ENCODE measurements at regions not wholly inside any gene's neighbourhood (a gene's known extent, or its start where the extent isn't known, plus 50 kb on each side); places are given as distances from the start of the nearest gene placed in this dataset.
"Not testable (repeated sequence)": the region's sequence is repeated elsewhere in the genome, so short reads cannot be mapped to it uniquely, and the experiment has no call there.

GRCh38 chr3:124322309-124322880 is 330.5 kb upstream of the ROPN1 start:
- Histone ChIP-seq H3K9me3 (ENCODE audit: control insufficient read depth, low read length) (no peaks in the 10 kb centered on the region), H3K27me3 (replicated peaks; ENCODE audit: control insufficient read depth, insufficient read depth, low read length) (peaks cover 3% of the 10 kb centered on the region), H3K9ac (ENCODE audit: low read length) (no peak overlapping the region), H3K4me1 (ENCODE audit: control insufficient read depth, insufficient read depth, low read length) (no peaks in the 10 kb centered on the region), H3K4me3 (ENCODE audit: low read length) (no peak overlapping the region), H3K36me3 (ENCODE audit: control insufficient read depth, insufficient read depth, low read length, severe bottlenecking) (no peaks in the 10 kb centered on the region)
- no peak for DNase-seq (ENCODE audit: low read depth)

DNA sequence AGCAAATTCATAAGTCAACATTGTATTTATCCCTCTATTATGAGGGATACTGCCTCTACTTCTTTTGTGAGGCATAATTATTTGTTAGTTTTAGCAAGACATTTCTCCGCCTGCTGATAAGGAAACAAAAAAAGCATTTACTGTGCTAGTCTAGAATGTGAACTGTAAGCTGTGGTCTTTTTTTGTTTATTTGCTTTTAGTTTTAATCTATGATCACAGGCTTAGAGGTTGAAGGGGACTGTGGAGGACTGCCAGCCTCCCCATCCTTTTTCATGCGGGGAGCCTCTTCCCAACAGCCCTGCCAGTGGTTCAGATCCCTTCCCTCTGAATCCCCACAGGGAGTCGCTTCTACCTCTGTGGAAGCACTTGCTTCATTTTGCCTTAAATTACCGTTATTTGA is 331.0 kb upstream of the ROPN1 start:
- H3K27me3 ChIP-seq (replicated peaks; ENCODE audit: control insufficient read depth, insufficient read depth, low read length) = peaks cover 3% of the 10 kb centered on the region
- peaks cover 1% of the 10 kb centered on the region for H3K36me3 ChIP-seq (ENCODE audit: control insufficient read depth, insufficient read depth, low read length, severe bottlenecking)
- H3K4me1 ChIP-seq (ENCODE audit: control insufficient read depth, insufficient read depth, low read length) = no peaks in the 10 kb centered on the region
- H3K9ac ChIP-seq (ENCODE audit: low read length) = no peak overlapping the region
- no peaks in the 10 kb centered on the region for H3K9me3 ChIP-seq (ENCODE audit: control insufficient read depth, low read length)
- H3K4me3 ChIP-seq (ENCODE audit: low read length) = no peak overlapping the region
- no peak for DNase-seq (ENCODE audit: low read depth)

DNA sequence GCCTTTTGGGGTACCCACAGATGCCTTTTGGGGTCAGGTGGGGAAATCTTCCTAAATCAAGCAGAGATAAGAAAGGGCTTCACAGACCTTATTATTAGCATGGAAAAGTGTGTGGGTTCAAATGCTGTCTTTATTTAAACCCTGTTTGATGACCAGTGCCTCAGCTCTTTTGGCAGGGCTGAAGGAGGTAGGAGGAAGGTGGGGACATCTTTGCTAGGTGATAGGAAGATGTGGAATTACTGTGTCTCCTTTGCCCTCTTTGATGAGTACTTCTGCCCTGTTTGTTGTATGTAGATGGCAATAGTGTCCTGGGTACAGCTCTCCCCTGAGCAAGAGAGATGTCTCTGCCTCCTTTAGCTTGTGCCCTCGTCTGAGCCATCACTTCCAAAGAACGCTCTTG is 333.3 kb upstream of the ROPN1 start:
- Histone ChIP-seq H3K4me3 (ENCODE audit: low read length) (no peak overlapping the region), H3K9ac (ENCODE audit: low read length) (no peak overlapping the region), H3K9me3 (ENCODE audit: control insufficient read depth, low read length) (no peaks in the 10 kb centered on the region), H3K36me3 (ENCODE audit: control insufficient read depth, insufficient read depth, low read length, severe bottlenecking) (peaks cover 3% of the 10 kb centered on the region), H3K27me3 (replicated peaks; ENCODE audit: control insufficient read depth, insufficient read depth, low read length) (peaks cover 3% of the 10 kb centered on the region), H3K4me1 (ENCODE audit: control insufficient read depth, insufficient read depth, low read length) (no peaks in the 10 kb centered on the region)
- DNase-seq (ENCODE audit: low read depth) = no peak

DNA sequence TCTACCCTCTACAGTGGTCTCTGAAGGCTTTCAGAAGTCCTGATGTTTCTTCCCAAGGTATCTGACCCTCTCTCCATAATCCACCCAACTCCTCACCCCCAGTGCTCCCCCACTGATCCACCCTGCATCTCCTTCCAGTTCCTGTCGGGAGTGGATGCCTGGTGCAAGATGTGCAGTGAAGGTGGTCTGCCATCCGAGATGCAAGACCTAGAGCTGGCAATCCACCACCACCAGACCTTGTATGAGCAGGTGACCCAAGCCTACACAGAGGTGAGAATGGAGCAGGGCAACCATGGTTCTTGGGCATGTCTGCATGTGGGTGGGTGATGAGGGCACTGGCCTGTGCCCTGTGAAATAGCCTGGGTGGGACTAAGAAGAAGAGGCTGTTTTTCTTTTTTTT is 337.8 kb upstream of the ROPN1 start:
- Histone ChIP-seq H3K9me3 (ENCODE audit: control insufficient read depth, low read length) (no peaks in the 10 kb centered on the region), H3K9ac (ENCODE audit: low read length) (no peak overlapping the region)
- DNase-seq (ENCODE audit: low read depth) = no peak

DNA sequence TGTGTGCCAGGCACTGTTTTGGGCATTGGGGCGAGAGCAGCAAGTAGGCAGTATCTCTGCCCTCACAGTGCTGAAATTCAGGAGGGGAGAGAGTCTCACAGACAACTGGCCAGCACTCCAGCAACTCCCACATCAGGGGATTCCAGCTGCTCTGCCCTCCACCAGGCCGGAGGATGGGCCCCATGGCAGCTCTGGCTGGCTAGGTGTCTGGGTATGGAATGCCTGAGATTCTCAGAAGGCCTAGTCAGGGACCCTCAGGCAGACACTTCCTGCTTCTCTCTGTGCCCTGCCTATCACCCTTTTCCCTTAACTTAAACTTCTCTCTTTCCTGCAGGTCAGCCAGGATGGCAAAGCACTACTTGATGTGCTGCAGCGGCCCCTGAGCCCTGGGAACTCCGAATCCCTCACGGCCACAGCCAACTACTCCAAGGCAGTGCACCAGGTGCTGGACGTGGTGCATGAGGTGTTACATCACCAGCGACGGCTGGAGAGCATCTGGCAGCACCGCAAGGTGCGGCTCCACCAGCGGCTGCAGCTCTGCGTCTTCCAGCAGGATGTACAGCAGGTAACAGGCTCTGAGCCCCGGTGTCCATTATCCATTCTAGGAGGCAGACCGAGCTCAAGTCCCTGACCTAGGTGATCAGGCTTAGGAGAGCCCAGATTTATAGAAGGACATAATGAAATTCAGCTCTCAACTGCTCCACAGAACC is 342.2 kb upstream of the ROPN1 start:
- DNase-seq (ENCODE audit: low read depth) = no peak

More for the DNA sequence above, 337.8 kb upstream of the ROPN1 start:
- no peak overlapping the region for H3K4me3 ChIP-seq (ENCODE audit: low read length)
- no peaks in the 10 kb centered on the region for H3K4me1 ChIP-seq (ENCODE audit: control insufficient read depth, insufficient read depth, low read length)
- H3K27me3 ChIP-seq (replicated peaks; ENCODE audit: control insufficient read depth, insufficient read depth, low read length) = no peaks in the 10 kb centered on the region
- H3K36me3 ChIP-seq (ENCODE audit: control insufficient read depth, insufficient read depth, low read length, severe bottlenecking) = peaks cover 3% of the 10 kb centered on the region

DNA sequence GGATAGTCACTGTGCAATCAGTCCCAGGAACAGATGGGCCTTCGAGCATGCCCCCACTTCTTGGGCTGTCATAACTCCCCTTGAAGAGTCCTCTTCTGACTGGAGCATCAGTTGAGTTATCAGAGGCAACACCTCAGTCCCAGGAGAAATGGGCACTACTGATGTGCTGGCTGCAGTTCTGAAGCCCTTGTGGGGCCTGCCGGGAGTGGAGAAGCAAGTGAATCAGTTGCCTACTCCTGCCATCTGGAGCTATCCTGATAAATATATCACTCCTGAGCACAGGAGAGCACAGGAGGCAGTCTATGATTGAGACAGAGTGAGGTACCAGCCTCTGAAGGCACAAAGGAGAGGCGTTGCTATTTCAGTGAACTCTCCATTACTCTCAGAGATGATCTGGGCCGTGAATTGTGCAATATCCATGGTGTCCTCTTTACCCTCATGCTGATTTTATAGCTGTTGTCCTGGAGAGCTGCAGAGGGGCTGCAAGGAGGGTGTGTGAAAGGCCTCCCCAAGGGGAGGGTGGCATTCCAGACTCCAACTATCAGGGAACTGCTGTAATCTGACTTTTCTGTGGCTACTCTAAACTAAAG is 344.2 kb upstream of the ROPN1 start:
- no peaks in the 10 kb centered on the region for H3K4me1 ChIP-seq (ENCODE audit: control insufficient read depth, insufficient read depth, low read length)
- H3K27me3 ChIP-seq (replicated peaks; ENCODE audit: control insufficient read depth, insufficient read depth, low read length) = no peaks in the 10 kb centered on the region
- H3K4me3 ChIP-seq (ENCODE audit: low read length) = no peak overlapping the region
- no peak for DNase-seq (ENCODE audit: low read depth)
- H3K36me3 ChIP-seq (ENCODE audit: control insufficient read depth, insufficient read depth, low read length, severe bottlenecking) = no peaks in the 10 kb centered on the region
- H3K9me3 ChIP-seq (ENCODE audit: control insufficient read depth, low read length) = no peaks in the 10 kb centered on the region
- H3K9ac ChIP-seq (ENCODE audit: low read length) = no peak overlapping the region

More for the DNA sequence above, 342.2 kb upstream of the ROPN1 start:
- Histone ChIP-seq H3K36me3 (ENCODE audit: control insufficient read depth, insufficient read depth, low read length, severe bottlenecking) (no peaks in the 10 kb centered on the region), H3K27me3 (replicated peaks; ENCODE audit: control insufficient read depth, insufficient read depth, low read length) (no peaks in the 10 kb centered on the region), H3K9ac (ENCODE audit: low read length) (no peak overlapping the region), H3K4me1 (ENCODE audit: control insufficient read depth, insufficient read depth, low read length) (no peaks in the 10 kb centered on the region), H3K9me3 (ENCODE audit: control insufficient read depth, low read length) (no peaks in the 10 kb centered on the region), H3K4me3 (ENCODE audit: low read length) (no peak overlapping the region)

DNA sequence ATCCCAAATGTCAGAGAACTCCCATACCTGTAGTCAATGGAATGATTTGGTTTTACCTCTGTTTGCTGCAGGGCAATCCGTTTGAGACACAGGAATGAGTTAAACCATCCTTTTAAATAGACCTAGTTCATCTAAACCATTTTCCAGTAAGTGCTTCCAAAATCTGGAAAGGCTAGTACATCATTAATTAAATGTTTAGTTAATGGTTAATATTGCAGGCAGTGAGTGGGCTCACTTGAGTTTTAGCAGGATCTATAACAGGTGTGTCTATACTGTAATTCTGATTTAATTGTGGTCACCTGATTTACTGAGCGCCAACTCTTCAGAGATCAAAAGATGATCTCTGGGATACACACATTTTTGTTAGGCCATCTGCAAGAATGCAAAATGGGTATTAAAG is 353.9 kb upstream of the ROPN1 start:
- no peaks in the 10 kb centered on the region for H3K4me1 ChIP-seq (ENCODE audit: control insufficient read depth, insufficient read depth, low read length)
- no peaks in the 10 kb centered on the region for H3K9me3 ChIP-seq (ENCODE audit: control insufficient read depth, low read length)
- H3K27me3 ChIP-seq (replicated peaks; ENCODE audit: control insufficient read depth, insufficient read depth, low read length) = no peaks in the 10 kb centered on the region
- H3K36me3 ChIP-seq (ENCODE audit: control insufficient read depth, insufficient read depth, low read length, severe bottlenecking) = no peaks in the 10 kb centered on the region
- H3K4me3 ChIP-seq (ENCODE audit: low read length) = no peak overlapping the region
- no peak overlapping the region for H3K9ac ChIP-seq (ENCODE audit: low read length)
- no peak for DNase-seq (ENCODE audit: low read depth)

DNA sequence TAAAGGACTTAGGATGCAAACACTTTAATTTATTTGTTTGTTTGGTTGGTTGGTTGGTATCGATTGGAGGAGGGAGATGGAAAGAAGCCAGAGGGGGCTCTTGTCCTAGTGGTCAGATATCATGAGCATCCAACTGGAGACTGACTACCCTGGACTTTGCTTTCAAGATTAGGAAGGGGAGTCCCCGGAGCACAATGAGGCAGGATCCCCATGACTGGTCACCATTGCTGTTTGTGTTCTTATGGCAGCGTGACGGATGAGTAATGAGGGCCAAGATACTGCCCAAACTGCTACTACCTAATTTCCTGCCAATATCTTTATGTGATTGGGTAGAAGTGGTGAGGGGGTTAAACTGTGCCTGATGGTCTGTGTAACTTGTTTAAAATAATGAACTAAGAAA is 354.6 kb upstream of the ROPN1 start:
- H3K36me3 ChIP-seq (ENCODE audit: control insufficient read depth, insufficient read depth, low read length, severe bottlenecking) = no peaks in the 10 kb centered on the region
- DNase-seq (ENCODE audit: low read depth) = no peak
- no peak overlapping the region for H3K9ac ChIP-seq (ENCODE audit: low read length)

GRCh38 chr3:124347418-124347817 is 355.5 kb upstream of the ROPN1 start:
- Histone ChIP-seq H3K4me3 (ENCODE audit: low read length) (no peak overlapping the region), H3K9ac (ENCODE audit: low read length) (no peak overlapping the region), H3K36me3 (ENCODE audit: control insufficient read depth, insufficient read depth, low read length, severe bottlenecking) (no peaks in the 10 kb centered on the region), H3K9me3 (ENCODE audit: control insufficient read depth, low read length) (no peaks in the 10 kb centered on the region), H3K27me3 (replicated peaks; ENCODE audit: control insufficient read depth, insufficient read depth, low read length) (no peaks in the 10 kb centered on the region), H3K4me1 (ENCODE audit: control insufficient read depth, insufficient read depth, low read length) (peaks cover 3% of the 10 kb centered on the region)
- no peak for DNase-seq (ENCODE audit: low read depth)

More for the DNA sequence above, 354.6 kb upstream of the ROPN1 start:
- Histone ChIP-seq H3K27me3 (replicated peaks; ENCODE audit: control insufficient read depth, insufficient read depth, low read length) (no peaks in the 10 kb centered on the region), H3K4me1 (ENCODE audit: control insufficient read depth, insufficient read depth, low read length) (no peaks in the 10 kb centered on the region), H3K4me3 (ENCODE audit: low read length) (no peak overlapping the region), H3K9me3 (ENCODE audit: control insufficient read depth, low read length) (no peaks in the 10 kb centered on the region)

GRCh38 chr3:124348555-124348954 is 356.6 kb upstream of the ROPN1 start:
- not testable (repeated sequence) for H3K9ac ChIP-seq (ENCODE audit: low read length); H3K27me3 ChIP-seq (replicated peaks; ENCODE audit: control insufficient read depth, insufficient read depth, low read length); H3K9me3 ChIP-seq (ENCODE audit: control insufficient read depth, low read length); DNase-seq (ENCODE audit: low read depth); H3K4me3 ChIP-seq (ENCODE audit: low read length); H3K4me1 ChIP-seq (ENCODE audit: control insufficient read depth, insufficient read depth, low read length); H3K36me3 ChIP-seq (ENCODE audit: control insufficient read depth, insufficient read depth, low read length, severe bottlenecking)

- no peak overlapping the region for H3K4me3 ChIP-seq (ENCODE audit: low read length)
- no peaks in the 10 kb centered on the region for H3K9me3 ChIP-seq (ENCODE audit: control insufficient read depth, low read length)
- H3K9ac ChIP-seq (ENCODE audit: low read length) = no peak overlapping the region
- peak; percentile 88 for DNase-seq (ENCODE audit: low read depth)
- H3K36me3 ChIP-seq (ENCODE audit: control insufficient read depth, insufficient read depth, low read length, severe bottlenecking) = no peaks in the 10 kb centered on the region
- H3K27me3 ChIP-seq (replicated peaks; ENCODE audit: control insufficient read depth, insufficient read depth, low read length) = no peaks in the 10 kb centered on the region
- peaks cover 3% of the 10 kb centered on the region for H3K4me1 ChIP-seq (ENCODE audit: control insufficient read depth, insufficient read depth, low read length)
Measured at GRCh38 chr3:124351430-124352148, 359.7 kb upstream of the ROPN1 start.

Measured in adipocyte (in vitro differentiated cells).